Effector memory CD8-positive, alpha-beta T cell (primary cell): ENCODE measurements at regions not wholly inside any gene's neighbourhood (a gene's known extent, or its start where the extent isn't known, plus 50 kb on each side); places are given as distances from the start of the nearest gene placed in this dataset.

Source experiments
- ATAC-seq: fragments of 150-1000 bp; cut with Tn5 transposase; replicated peaks from 2 replicates; pipeline ENCODE4 v1.10.0; 2021; ENCODE audit warnings: mild to moderate bottlenecking, moderate library complexity
- DNase-seq, 3 experiments: peaks; one replicate each; pipeline ENCODE4 v3.0.0; 2021
- H3K27ac Mint-ChIP-seq, 2 donors: one replicate each; pipeline ENCODE4 v1.8.0; 2022; ENCODE audit warnings: mild to moderate bottlenecking in 2 of 2, mixed read lengths in 2 of 2, moderate library complexity in 2 of 2
- H3K27me3 Mint-ChIP-seq, 2 donors: one replicate each; pipeline ENCODE4 v1.8.0; 2022; ENCODE audit warnings: mixed read lengths in 2 of 2
- H3K36me3 Mint-ChIP-seq: one replicate; pipeline ENCODE4 v1.8.0; 2022; ENCODE audit warnings: mild to moderate bottlenecking, moderate library complexity, mixed read lengths; ENCODE audit not compliant: insufficient read depth
- H3K4me1 Mint-ChIP-seq, 2 donors: one replicate each; pipeline ENCODE4 v1.8.0; 2022; ENCODE audit warnings: low read depth in 2 of 2, mixed read lengths in 2 of 2
- H3K4me3 Mint-ChIP-seq, 2 donors: one replicate each; pipeline ENCODE4 v1.8.0; 2022; ENCODE audit warnings: mild to moderate bottlenecking in 2 of 2, mixed read lengths in 2 of 2, moderate library complexity in 2 of 2
- H3K9me3 Mint-ChIP-seq, 2 donors: one replicate each; pipeline ENCODE4 v1.8.0; 2022; ENCODE audit warnings: mixed read lengths in 2 of 2

DNA sequence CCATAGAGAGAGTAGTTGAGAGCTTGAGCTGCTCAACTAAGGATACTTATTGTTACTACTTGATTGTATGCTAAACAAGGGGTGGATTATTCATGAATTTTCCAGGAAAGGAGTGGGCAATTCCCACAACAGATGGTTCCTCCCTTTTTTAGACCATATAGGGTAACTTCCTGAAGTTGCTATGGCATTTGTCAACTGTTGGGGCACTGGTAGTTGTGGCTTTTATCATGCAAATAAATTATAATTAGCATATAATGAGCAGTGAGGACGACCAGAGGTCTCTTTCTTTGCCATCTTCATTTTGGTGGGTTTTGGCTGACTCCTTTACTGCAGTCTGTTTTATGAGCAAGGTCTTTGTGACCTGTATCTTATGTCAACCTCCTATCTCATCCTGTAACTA is 1403.5 kb upstream of the PABPC4L start:
- no peaks in the 10 kb centered on the region for H3K4me1 Mint-ChIP-seq
- no peak overlapping the region for H3K4me3 Mint-ChIP-seq
- H3K36me3 Mint-ChIP-seq, result no peaks in the 10 kb centered on the region
- H3K27me3 Mint-ChIP-seq, result no peaks in the 10 kb centered on the region
- ATAC-seq (no peak), DNase-seq (no peak)
- no peak overlapping the region for H3K27ac Mint-ChIP-seq
- peaks cover 0 to 2% of the 10 kb centered on the region in 2 donors for H3K9me3 Mint-ChIP-seq

- Mint-ChIP-seq H3K4me1 (no peaks in the 10 kb centered on the region), H3K27me3 (no peaks in the 10 kb centered on the region), H3K9me3 (peaks cover 0 to 2% of the 10 kb centered on the region in 2 donors), H3K27ac (no peak overlapping the region), H3K36me3 (no peaks in the 10 kb centered on the region), H3K4me3 (no peak overlapping the region)
- ATAC-seq, result no peak
- DNase-seq, result no peak
Observed at GRCh38 chr4:135604531-135604930, 1402.9 kb upstream of the PABPC4L start.

- no peaks in the 10 kb centered on the region for H3K4me1 Mint-ChIP-seq
- H3K9me3 Mint-ChIP-seq, result peaks cover 0 to 4% of the 10 kb centered on the region in 2 donors
- ATAC-seq (no peak), DNase-seq (no peak)
- H3K27ac Mint-ChIP-seq, result no peak overlapping the region
- H3K27me3 Mint-ChIP-seq, result no peaks in the 10 kb centered on the region
- no peaks in the 10 kb centered on the region for H3K36me3 Mint-ChIP-seq
- no peak overlapping the region for H3K4me3 Mint-ChIP-seq
Observed at GRCh38 chr4:135601351-135601750, 1399.8 kb upstream of the PABPC4L start.

DNA sequence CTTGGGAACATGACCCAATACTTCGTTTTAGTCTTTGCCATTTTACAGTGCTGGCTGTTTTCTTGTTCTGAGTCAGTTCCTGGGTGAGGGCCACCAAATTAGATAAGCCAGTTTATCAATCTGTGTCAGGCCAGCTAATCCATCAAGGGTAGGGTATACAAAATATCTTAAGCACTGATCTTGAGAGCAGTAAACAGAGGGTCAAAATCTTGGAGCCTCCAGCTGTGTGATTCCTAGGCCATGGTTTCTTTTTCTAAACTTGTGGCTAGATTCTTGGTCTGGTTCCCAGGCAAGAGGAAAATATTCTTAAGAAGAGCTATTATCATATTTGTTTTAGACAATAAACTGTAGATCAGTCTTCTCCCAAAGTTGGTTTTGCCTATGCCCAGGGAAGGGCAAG is 1396.6 kb upstream of the PABPC4L start:
- Mint-ChIP-seq H3K27me3 (no peaks in the 10 kb centered on the region), H3K9me3 (peaks cover 0 to 4% of the 10 kb centered on the region in 2 donors), H3K4me1 (no peaks in the 10 kb centered on the region), H3K27ac (no peak overlapping the region), H3K36me3 (no peaks in the 10 kb centered on the region), H3K4me3 (no peak overlapping the region)
- ATAC-seq (no peak), DNase-seq (no peak)

GRCh38 chr4:135594521-135594920 is 1392.9 kb upstream of the PABPC4L start:
- H3K9me3 Mint-ChIP-seq, result peaks cover 11 to 16% of the 10 kb centered on the region in 2 donors
- H3K4me3 Mint-ChIP-seq, result no peak overlapping the region
- H3K27ac Mint-ChIP-seq, result no peak overlapping the region
- H3K27me3 Mint-ChIP-seq, result no peaks in the 10 kb centered on the region
- DNase-seq (no peak), ATAC-seq (no peak)
- no peaks in the 10 kb centered on the region for H3K4me1 Mint-ChIP-seq
- no peaks in the 10 kb centered on the region for H3K36me3 Mint-ChIP-seq

- no peak overlapping the region for H3K4me3 Mint-ChIP-seq
- H3K36me3 Mint-ChIP-seq, result peaks cover 4% of the 10 kb centered on the region
- no peaks in the 10 kb centered on the region for H3K27me3 Mint-ChIP-seq
- H3K27ac Mint-ChIP-seq, result no peak overlapping the region
- ATAC-seq, result no peak
- peaks cover 3 to 6% of the 10 kb centered on the region in 2 donors for H3K9me3 Mint-ChIP-seq
- DNase-seq, result no peak
- H3K4me1 Mint-ChIP-seq, result no peaks in the 10 kb centered on the region
Observed at GRCh38 chr4:135575041-135575440, 1373.5 kb upstream of the PABPC4L start.

GRCh38 chr4:135573251-135573650 is 1371.7 kb upstream of the PABPC4L start:
- H3K4me3 Mint-ChIP-seq, result no peak overlapping the region
- no peak for ATAC-seq
- H3K27me3 Mint-ChIP-seq, result no peaks in the 10 kb centered on the region
- H3K9me3 Mint-ChIP-seq, result peaks cover 3 to 6% of the 10 kb centered on the region in 2 donors
- H3K36me3 Mint-ChIP-seq, result peaks cover 4% of the 10 kb centered on the region
- no peak overlapping the region for H3K27ac Mint-ChIP-seq
- DNase-seq, result no peak
- H3K4me1 Mint-ChIP-seq, result no peaks in the 10 kb centered on the region

DNA sequence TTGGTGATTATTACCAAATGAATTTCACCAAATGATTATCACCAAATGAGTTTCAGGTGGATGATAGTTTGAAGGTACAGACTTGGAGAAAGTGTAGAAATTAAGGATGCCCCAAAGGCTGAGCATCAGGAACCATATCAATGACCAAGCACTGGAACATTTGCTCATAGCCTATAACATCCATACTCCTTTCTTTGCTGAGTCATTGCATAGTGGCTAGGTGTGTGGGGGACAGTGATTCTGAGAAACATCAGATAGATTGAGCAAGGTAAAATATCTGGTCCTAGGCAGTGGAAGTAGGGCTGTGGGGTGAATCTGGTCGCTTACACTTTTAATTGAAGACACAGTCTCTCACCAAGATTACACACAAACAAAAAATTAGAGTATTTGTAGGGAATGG is 1362.5 kb upstream of the PABPC4L start:
- H3K27me3 Mint-ChIP-seq, result no peaks in the 10 kb centered on the region
- H3K4me3 Mint-ChIP-seq, result no peak overlapping the region

GRCh38 chr4:135553213-135553612 is 1351.6 kb upstream of the PABPC4L start:
- Mint-ChIP-seq H3K27ac (no peak overlapping the region), H3K4me3 (no peak overlapping the region), H3K4me1 (no peaks in the 10 kb centered on the region), H3K36me3 (no peaks in the 10 kb centered on the region), H3K27me3 (no peaks in the 10 kb centered on the region), H3K9me3 (peaks cover 9% of the 10 kb centered on the region in 2 donors)
- ATAC-seq (no peak), DNase-seq (no peak)

More for the DNA sequence above, 1362.5 kb upstream of the PABPC4L start:
- DNase-seq (no peak), ATAC-seq (no peak)
- H3K4me1 Mint-ChIP-seq, result no peaks in the 10 kb centered on the region
- H3K9me3 Mint-ChIP-seq, result peaks cover 0 to 5% of the 10 kb centered on the region in 2 donors
- no peak overlapping the region for H3K27ac Mint-ChIP-seq
- no peaks in the 10 kb centered on the region for H3K36me3 Mint-ChIP-seq

- peaks cover 9% of the 10 kb centered on the region in 2 donors for H3K9me3 Mint-ChIP-seq
- DNase-seq (no peak), ATAC-seq (no peak)
- no peaks in the 10 kb centered on the region for H3K27me3 Mint-ChIP-seq
- no peak overlapping the region for H3K4me3 Mint-ChIP-seq
- no peak overlapping the region for H3K27ac Mint-ChIP-seq
- no peaks in the 10 kb centered on the region for H3K4me1 Mint-ChIP-seq
- H3K36me3 Mint-ChIP-seq, result no peaks in the 10 kb centered on the region
Observed at GRCh38 chr4:135552131-135552530, 1350.5 kb upstream of the PABPC4L start.

GRCh38 chr4:135548711-135549110 is 1347.1 kb upstream of the PABPC4L start:
- Mint-ChIP-seq H3K9me3 (peaks cover 9% of the 10 kb centered on the region in 2 donors), H3K4me3 (no peak overlapping the region), H3K36me3 (no peaks in the 10 kb centered on the region), H3K27ac (no peak overlapping the region), H3K4me1 (no peaks in the 10 kb centered on the region), H3K27me3 (no peaks in the 10 kb centered on the region)
- DNase-seq, result no peak
- ATAC-seq, result no peak

DNA sequence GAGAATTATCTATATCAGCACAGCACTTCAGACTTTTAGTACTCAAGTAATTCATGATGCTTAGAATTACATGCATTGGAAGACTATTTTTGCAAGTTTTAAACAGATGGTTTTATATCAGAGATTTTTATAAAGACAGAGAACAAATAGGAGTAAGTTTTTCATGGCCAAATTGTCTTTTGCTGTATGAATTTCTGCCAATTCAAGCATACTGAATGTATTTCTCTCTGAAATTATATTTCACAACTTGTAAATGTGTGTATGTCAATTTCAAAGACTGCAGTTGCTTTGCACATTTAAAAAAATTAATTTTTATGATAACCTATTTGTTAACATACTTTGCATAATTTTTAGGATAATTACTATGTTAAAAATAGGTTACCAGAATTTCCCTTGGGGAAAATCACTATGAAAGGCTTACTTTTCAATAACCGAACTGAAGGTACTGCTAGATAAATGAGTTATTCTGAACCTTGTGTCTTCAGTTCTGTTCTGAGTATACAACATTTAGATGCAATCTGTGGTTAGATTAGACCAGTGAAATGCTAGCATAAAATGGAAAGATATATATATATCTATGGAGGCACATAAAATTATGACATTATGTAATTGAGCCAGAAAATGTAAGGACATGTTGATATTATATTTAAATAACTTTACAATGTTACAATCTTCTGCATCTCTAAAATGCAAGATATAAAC is 1344.2 kb upstream of the PABPC4L start:
- Mint-ChIP-seq H3K4me1 (no peaks in the 10 kb centered on the region), H3K27ac (no peak overlapping the region), H3K9me3 (peaks cover 0 to 3% of the 10 kb centered on the region in 2 donors), H3K4me3 (no peak overlapping the region), H3K36me3 (no peaks in the 10 kb centered on the region), H3K27me3 (no peaks in the 10 kb centered on the region)
- ATAC-seq, result no peak
- DNase-seq, result no peak

GRCh38 chr4:135538698-135539097 is 1337.1 kb upstream of the PABPC4L start:
- Mint-ChIP-seq H3K36me3 (no peaks in the 10 kb centered on the region), H3K9me3 (peaks cover 6 to 8% of the 10 kb centered on the region in 2 donors)
- DNase-seq, result no peak

DNA sequence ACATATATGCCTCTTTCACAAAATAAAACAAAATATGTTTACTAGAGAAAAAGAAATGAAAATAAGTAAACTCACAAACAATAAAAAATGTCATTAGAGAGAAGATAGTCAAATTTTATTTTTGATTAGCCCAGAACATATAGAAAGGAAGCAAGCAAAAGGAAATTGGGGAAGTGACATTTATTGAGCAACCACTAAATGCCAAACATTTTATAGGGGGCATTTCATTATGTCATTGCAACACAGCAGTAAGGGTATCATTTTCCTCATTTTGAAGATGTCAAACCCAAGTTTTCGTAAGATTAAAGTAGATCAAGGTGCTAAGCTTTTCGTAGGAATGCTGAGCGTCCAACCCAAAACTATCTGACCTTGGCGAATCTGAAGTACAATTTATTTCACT is 1331.5 kb upstream of the PABPC4L start:
- no peak for DNase-seq
- no peaks in the 10 kb centered on the region for H3K4me1 Mint-ChIP-seq
- no peak overlapping the region for H3K4me3 Mint-ChIP-seq
- no peak for ATAC-seq
- no peaks in the 10 kb centered on the region for H3K36me3 Mint-ChIP-seq
- H3K27me3 Mint-ChIP-seq, result no peaks in the 10 kb centered on the region
- H3K27ac Mint-ChIP-seq, result no peak overlapping the region
- H3K9me3 Mint-ChIP-seq, result peaks cover 0 to 2% of the 10 kb centered on the region in 2 donors

More at GRCh38 chr4:135538698-135539097, 1337.1 kb upstream of the PABPC4L start:
- no peak overlapping the region for H3K4me3 Mint-ChIP-seq
- H3K4me1 Mint-ChIP-seq, result no peaks in the 10 kb centered on the region
- H3K27ac Mint-ChIP-seq, result no peak overlapping the region
- ATAC-seq, result no peak
- no peaks in the 10 kb centered on the region for H3K27me3 Mint-ChIP-seq
